ENCODE measurements at regions not wholly inside any gene's neighbourhood (a gene's known extent, or its start where the extent isn't known, plus 50 kb on each side); places are given as distances from the start of the nearest gene placed in this dataset.
A peak's percentile ranks its signal among the peaks of the same experiment; 100 is the strongest.

- DNase-seq (ENCODE audit: low spot score): no peak
Measured at GRCh38 chr5:111582451-111582850, 70.1 kb upstream of the STARD4 start.

GRCh38 chr5:111580956-111581355 is 68.6 kb upstream of the STARD4 start:
- no peak for DNase-seq (ENCODE audit: low spot score)

GRCh38 chr5:111574311-111574710 is 62.0 kb upstream of the STARD4 start:
- peak; percentile 30 for DNase-seq (ENCODE audit: low spot score)

- no peak for DNase-seq (ENCODE audit: low spot score)
Measured at GRCh38 chr5:111572561-111572960, 60.2 kb upstream of the STARD4 start.

GRCh38 chr5:111563031-111563822 is 50.9 kb upstream of the STARD4 start:
- DNase-seq (ENCODE audit: low spot score): no peak

GRCh38 chr5:111562561-111562960 is 50.2 kb upstream of the STARD4 start:
- no peak for DNase-seq (ENCODE audit: low spot score)

All from RKO (cell line).